HK-2 (cell line): ENCODE measurements at regions not wholly inside any gene's neighbourhood (a gene's known extent, or its start where the extent isn't known, plus 50 kb on each side); places are given as distances from the start of the nearest gene placed in this dataset.

ENCODE experiments used
- DNase-seq: peaks from one replicate; pipeline ENCODE4 v3.0.0-alpha.2; 2018; ENCODE audit not compliant: unreplicated experiment

DNA sequence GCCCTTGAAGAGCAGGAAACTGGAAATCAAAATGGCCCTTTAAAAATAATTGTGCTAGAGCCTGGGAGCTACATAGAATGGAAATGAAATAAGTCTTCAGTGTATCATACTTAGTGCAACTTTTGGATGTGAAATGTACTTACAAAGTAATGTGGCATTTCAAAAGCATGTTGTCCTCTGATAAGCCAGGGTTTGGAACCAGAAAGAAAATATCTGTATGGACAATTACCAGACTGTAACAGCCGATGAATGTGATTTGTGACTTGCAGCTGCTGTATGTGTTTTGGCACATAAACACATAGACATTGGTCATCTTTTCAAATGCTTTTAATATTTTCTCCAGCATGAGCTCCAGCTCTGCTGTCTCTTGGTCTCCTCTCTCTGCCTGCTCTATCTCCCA lies 546.4 kb downstream of the OMA1 start:
- no peak for DNase-seq

- no peak for DNase-seq
Measured at GRCh38 chr1:57996400-57996799, 550.1 kb downstream of the OMA1 start.

DNA sequence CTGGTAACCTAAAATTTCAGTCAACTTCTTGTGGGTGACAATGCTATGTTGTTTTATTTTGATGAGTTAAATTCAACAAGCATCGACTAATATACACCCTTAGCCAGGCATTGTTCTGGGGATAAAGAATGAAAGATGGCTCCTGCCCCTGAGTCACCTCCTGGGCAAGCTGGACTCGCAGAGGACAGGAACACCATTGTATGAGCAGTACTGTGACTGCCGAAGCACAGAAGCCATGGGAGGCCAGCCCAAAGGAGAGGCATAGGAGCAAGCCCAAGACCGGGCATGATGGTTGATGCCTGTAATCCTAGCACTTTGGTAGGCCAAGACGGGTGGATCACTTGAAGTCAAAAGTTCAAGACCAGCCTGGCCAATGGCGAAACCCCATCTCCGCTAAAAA lies 555.2 kb downstream of the OMA1 start:
- DNase-seq = no peak

- no peak for DNase-seq
Measured at GRCh38 chr1:57989877-57990276, 556.6 kb downstream of the OMA1 start.

DNA sequence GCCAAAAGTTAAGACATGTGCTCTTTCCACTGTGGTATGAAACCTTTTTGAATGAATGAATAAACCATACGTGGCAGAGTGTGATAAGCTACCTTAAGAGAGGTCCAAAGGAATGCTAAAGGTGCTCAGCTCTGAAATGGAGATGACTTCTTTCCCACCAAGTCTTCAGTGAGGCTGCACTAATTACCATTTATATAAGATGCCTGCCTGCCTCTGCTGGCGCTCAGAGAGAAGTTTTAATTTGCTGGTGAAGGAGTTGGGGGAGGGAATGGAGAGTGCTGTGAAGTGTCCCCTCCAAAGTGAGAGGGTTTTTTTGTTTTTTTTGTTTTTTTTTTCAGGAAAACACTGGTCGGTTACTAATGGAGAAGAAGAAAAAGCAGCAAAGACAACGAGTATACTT lies 559.0 kb downstream of the OMA1 start:
- no peak for DNase-seq

- no peak for DNase-seq
Measured at GRCh38 chr1:57986432-57986831, 560.1 kb downstream of the OMA1 start.

- DNase-seq = no peak
Measured at GRCh38 chr1:57984277-57984676, 560.4 kb upstream of the DAB1 start.

- DNase-seq = no peak
Measured at GRCh38 chr1:57983441-57983840, 559.6 kb upstream of the DAB1 start.

DNA sequence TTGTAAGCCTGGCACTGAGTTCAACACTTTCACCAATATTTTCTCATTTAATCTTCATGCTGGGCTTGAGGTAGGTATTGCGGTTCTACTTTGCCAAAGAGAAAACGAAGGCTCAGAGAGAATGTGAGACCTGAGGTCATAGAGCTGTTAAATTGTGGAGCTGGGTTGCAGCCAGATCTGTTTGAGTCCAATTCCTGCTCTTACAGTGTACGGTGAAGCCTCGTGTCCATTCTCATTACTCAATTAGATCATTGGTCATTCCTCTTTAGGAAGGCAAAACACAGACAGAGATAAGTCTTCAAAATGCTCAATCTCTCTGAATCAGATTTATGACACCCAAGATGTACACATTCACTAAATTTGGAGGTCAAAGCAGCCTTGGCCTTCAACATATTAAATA lies 559.0 kb upstream of the DAB1 start:
- no peak for DNase-seq

GRCh38 chr1:57976216-57976615 lies 552.4 kb upstream of the DAB1 start:
- DNase-seq = no peak

GRCh38 chr1:57968321-57968720 lies 544.5 kb upstream of the DAB1 start:
- DNase-seq = no peak

DNA sequence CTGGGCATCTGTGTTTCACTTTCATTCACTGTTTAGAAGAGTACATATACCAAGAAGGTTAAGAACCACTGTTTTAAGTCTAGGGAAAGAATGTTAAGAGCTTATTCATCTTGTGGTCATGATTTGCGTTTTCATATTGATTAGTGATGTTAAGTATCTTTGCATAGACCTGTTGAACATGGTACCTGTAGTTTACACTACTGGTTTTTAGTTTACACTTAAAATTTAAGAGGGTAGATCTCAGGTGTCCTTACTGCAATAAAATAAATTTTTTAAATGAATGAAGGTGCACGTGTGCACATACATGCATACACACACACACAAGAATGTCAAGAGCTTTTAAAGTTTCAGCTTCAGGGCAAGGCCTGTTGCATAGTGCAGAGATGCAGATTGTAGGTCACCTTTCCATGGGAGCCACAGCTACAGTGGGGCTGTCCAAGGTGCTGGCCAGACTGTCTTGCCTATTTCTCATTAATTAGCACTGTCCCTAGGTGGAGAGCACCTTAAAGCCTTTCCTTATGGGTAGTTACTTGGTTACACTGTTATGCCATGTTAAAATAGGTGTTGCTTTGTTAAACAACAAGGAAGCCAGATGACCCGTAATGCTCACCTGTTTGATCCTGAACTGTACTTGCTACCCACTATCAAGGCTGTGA lies 543.0 kb upstream of the DAB1 start:
- no peak for DNase-seq

DNA sequence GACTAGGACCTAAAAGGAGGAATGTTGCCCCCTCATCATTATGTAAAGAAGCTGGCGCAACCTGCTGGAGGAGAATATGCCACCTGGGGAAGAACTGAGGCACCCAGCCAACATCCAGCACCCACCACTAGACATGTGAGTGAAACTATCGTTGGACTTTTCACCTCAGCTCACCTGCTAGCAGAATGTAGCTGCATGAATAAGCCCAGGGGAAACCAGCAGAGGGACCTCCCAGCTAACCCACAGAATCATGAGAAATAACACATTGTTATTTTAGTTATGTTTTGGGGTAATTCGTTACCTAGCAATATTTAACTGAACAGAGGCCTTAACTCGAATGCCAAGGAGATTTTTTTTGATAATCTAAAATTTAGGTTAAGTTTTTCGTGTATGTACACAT lies 542.5 kb upstream of the DAB1 start:
- no peak for DNase-seq

GRCh38 chr1:57963581-57963980 lies 539.7 kb upstream of the DAB1 start:
- no peak for DNase-seq

GRCh38 chr1:57959531-57960241 lies 535.8 kb upstream of the DAB1 start:
- DNase-seq = no peak

GRCh38 chr1:57957576-57957975 lies 533.7 kb upstream of the DAB1 start:
- DNase-seq = no peak

DNA sequence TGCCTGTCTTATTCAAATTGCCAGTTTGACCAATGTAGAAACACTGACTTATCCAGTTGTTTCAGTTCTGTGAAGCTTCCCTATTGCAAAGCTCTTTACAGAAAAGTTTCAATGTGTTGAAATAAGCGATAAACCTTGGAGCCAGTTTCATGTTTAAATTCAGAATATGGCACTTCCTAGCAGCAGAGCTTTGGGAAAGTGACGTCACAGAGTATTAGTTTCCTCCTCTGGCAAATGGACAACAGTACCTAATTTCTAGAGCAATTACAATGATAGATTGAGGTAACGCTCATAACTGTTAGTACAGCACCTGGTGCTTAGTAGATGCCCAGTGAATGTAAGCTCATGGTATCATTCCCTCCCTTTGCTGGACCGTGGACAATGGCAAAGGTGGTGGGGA lies 527.5 kb upstream of the DAB1 start:
- DNase-seq = no peak

GRCh38 chr1:57949168-57949567 lies 525.3 kb upstream of the DAB1 start:
- DNase-seq = no peak

- DNase-seq = no peak
Measured at GRCh38 chr1:57947471-57947870, 523.6 kb upstream of the DAB1 start.

- DNase-seq = no peak
Measured at GRCh38 chr1:57945045-57945444, 521.2 kb upstream of the DAB1 start.

DNA sequence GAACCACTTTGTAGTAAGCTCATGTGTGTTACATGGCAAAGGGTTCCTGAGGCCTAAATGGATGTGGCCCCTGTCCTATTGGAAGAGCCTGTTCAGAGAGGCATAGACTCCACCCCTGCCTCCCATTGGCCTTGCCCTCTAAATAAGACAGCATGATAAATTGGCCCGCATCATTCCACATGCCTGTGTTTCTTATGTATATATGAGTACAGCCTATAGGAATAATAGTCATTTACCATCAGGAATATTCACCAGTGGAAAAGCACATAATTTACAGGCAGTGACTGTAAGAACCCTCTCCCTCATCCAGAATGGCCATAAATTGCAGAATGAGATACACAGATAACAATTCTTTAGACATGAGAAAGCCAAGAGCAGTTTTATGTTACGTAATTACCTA lies 519.5 kb upstream of the DAB1 start:
- no peak for DNase-seq

- no peak for DNase-seq
Measured at GRCh38 chr1:57934745-57935144, 510.9 kb upstream of the DAB1 start.

DNA sequence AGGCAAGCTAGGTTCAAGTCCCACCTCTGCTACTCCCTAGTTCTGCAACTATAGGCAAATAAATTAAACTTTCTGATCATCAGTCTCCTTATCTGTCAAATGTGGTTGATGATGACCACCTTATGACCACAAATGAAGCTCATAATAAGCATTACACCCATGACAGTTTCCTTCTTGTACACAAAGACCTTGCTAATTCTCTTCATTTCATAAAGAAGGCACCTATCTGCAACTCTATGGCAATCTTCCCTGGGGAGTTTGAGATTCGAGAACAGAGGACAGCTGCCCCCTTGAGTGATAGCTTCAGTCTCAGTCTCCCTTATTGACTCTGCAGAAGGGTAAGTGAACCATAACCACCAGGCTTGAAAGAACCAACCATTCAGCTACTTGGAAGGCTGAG lies 503.1 kb upstream of the DAB1 start:
- no peak for DNase-seq

DNA sequence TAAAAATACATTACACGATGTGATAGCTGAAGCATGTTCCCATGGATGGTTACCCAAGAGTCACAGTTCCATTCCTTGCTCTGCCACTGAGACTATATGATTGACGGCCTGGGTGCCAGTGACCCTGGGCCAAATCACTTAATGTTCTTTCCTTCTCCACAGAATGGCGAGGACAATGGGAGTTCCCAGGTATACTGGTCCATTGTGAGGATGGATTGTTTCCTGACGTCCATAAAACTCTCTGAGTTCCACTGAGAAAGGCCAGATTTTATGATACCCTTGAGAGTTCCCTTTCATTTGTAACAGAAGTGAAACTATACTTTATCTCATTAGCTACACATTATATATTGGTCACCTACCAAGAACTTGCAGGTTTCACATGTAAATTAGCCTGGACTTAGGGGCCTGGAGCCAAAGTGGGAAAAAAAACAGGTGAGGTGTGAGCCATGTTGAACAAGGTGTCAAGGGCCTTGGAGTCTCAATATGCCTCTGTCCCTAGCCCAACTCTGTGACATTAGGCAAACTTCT lies 502.2 kb upstream of the DAB1 start:
- no peak for DNase-seq
